GM18867 (cell line): ENCODE measurements at regions not wholly inside any gene's neighbourhood (a gene's known extent, or its start where the extent isn't known, plus 50 kb on each side); places are given as distances from the start of the nearest gene placed in this dataset.

Experiments
- ATAC-seq: cut with Tn5 transposase; IDR thresholded peaks from one replicate; pipeline ENCODE4 v1.9.1; 2021; ENCODE audit warnings: mild to moderate bottlenecking, moderate library complexity; ENCODE audit not compliant: unreplicated experiment

DNA sequence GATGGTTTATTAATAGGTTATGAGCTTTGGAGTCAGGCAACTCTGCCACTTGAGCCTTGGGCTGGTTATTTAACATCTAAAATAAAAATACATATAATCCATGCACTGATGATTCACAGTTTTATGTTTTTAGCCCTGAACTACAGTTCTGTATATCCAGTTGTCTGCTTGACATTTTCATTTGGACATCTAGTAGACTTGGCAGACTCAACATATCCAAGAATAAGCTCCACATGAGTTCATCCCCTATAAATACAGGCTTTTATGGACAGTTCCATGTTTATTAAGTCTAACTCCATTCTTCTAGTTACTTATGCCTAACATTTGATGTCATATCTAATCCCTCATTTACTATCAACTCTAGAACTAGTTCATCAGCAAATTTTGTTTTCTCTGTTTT lies 174.2 kb downstream of the KIF2B start:
- ATAC-seq: no peak

GRCh38 chr17:54007855-54008254 lies 185.1 kb downstream of the KIF2B start:
- ATAC-seq: no peak

- no peak for ATAC-seq
These were observed 186.8 kb downstream of the KIF2B start for GRCh38 chr17:54009502-54009901.

GRCh38 chr17:54013072-54013471 lies 190.3 kb downstream of the KIF2B start:
- no peak for ATAC-seq

- ATAC-seq: no peak
These were observed 193.0 kb downstream of the KIF2B start for GRCh38 chr17:54015734-54016133.

- ATAC-seq: no peak
These were observed 198.7 kb downstream of the KIF2B start for GRCh38 chr17:54021418-54021817.

GRCh38 chr17:54028986-54029580 lies 206.4 kb downstream of the KIF2B start:
- no peak for ATAC-seq

- ATAC-seq: no peak
These were observed 207.3 kb downstream of the KIF2B start for GRCh38 chr17:54029986-54030385.

DNA sequence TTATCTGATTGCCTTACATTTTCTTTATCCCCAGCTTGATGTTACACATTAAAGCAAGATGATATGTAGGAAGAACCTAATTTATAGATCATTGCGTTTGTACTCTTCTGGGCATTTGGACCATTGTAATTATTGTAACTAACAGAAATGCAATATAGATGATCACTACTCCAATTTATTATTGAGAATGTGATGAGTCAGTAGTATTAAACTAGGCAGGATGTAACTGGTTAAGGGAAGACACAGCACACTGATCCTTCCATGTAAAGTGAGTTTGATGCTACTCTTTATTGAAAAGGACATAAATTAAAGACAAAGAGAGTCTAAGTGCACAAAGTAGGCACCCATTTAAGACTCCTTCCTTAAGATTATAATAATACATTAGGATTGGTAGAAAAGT lies 223.8 kb downstream of the KIF2B start:
- ATAC-seq: no peak

DNA sequence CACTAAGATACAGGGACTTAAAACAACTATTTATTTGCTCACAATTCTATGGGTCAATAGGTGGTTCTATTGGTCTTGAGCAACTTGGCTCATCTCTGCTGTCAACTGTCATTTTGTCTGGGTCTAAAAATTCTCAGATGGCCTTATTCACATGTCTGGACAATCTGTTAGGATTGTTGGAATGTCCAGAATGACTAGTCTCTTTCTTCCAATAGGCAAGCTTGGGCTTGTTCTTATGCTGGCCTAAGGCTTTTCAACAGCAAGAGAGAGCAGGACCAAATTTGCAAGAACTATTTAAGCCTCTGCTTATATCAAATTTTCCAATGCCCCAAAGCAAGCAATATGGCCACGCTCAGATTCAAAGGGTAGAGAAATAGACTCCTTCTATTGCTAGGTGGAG lies 240.9 kb downstream of the KIF2B start:
- ATAC-seq: no peak

DNA sequence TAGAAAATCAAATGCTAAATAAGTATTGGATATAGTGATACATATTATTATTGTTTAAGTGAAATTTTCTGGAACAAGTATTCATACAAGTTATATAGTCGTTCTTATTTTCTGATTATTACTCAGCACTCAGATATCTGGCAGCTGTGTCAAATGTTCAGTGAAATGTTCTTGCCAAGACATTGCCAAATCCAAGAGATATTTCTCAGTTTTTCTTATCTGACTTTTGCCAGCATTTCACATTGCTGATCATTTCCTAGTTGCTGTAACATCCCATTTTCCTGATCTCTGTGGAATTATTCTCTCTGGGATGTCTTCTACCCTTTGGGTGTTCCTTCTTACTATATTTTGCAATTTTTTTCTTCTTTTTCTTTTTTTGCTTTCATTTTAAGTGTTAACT lies 262.3 kb downstream of the KIF2B start:
- ATAC-seq: no peak

- ATAC-seq: no peak
These were observed 263.2 kb downstream of the KIF2B start for GRCh38 chr17:54085934-54086333.

- ATAC-seq: no peak
These were observed 273.5 kb downstream of the KIF2B start for GRCh38 chr17:54096216-54096615.

GRCh38 chr17:54099221-54099620 lies 276.5 kb downstream of the KIF2B start:
- ATAC-seq: no peak

DNA sequence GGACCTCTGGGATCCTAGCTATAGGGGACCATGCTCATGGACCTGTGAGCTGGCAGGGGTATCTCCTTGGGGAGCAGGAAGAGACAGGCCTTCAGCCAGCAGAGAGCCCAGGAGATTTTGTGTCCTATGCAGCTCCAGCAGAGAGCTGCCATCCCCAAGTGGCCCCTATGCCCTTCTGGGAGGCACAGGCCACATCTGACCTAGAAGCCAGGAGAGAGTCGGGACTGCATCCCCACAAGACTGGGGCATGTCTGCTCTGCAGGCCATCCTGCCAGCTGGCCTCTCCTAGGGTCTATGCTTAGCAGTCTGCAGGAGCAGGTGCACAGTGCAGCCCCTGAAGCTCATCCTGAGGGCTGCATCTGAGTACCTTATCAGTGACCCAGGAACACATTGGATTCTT lies 279.5 kb downstream of the KIF2B start:
- no peak for ATAC-seq

GRCh38 chr17:54111576-54111975 lies 288.8 kb downstream of the KIF2B start:
- no peak for ATAC-seq

DNA sequence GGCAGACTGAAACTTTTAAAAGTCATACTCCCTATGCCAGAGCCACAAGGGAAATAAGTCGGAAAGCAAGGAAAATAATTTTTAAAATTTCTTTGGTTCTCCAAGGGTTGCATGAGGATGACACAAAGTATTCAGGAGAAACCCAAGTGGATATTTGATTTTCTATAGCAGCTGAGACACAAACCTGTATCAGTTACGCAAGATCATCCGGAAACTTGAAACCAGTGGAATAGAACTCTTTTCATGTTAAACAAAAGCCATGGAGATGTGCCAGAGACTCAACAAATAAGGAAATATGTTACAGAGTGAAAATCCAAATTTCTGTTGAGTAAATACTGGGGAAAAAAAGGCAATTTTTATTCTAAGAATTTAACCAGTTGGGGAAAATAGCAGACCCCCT lies 294.7 kb downstream of the KIF2B start:
- ATAC-seq: no peak

- ATAC-seq: no peak
These were observed 301.7 kb downstream of the KIF2B start for GRCh38 chr17:54124456-54124855.

DNA sequence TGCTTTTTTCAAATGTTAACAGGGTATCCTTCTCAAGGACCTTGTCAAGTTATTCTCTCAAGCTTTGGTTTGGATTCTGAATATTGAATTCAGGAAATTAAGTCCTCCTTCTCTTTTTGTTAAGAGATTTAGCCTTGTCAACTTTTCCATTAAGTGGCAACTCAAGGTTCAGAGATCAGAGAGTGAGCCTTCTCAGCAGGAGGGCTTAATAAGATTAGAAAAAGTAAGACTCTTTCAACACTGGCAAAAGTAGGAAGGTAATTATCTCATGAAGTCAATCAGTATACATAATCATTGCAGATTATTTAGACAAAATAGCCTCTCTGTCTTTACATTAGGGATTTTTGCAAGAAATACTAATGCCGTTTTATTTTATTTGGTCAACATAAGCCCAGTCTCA lies 330.7 kb downstream of the KIF2B start:
- ATAC-seq: no peak

- no peak for ATAC-seq
These were observed 334.8 kb downstream of the KIF2B start for GRCh38 chr17:54157542-54157941.

DNA sequence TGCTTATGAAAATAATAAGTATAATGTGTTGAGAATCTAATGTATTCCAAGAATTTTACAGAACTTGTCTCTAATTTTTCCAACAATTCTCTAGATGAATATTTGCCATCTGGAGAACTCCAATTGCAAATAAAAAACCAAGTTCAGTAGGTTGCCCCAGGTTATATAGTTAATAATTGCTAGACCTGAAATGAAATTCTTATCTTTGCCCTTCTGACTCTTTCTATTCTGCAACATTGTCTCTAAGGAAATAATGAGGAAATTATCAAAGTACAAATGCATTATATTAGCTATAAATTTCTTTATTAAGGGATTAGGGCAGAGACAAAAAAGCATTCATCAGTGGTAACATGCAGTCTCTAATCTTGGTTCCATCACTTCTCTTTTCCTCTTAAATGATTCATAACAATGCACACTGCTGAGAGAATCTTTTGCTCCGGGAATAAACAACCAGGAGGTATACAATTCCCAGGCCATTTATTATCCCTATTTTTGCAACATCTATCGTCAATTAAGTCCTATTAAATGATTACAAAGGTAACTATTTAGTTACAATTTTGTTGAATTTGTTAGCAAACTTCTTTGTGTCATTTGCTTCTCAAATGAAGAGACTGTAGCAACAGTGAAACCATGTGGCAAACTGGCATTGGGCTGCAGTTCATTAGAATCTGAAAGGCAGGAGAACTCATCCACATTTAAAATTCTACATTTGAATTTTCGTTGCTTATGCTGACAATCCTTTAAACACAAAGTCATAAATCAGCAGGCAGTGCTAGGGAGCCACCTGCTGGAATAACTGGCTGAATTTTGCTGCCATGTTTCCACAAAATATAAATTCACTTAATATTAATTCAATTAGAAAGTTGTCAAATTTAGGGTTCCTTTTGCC lies 349.6 kb downstream of the KIF2B start:
- no peak for ATAC-seq

- ATAC-seq: no peak
These were observed 350.2 kb downstream of the KIF2B start for GRCh38 chr17:54172985-54173316.
